ENCODE measurements at regions not wholly inside any gene's neighbourhood (a gene's known extent, or its start where the extent isn't known, plus 50 kb on each side); places are given as distances from the start of the nearest gene placed in this dataset.

GRCh38 chr5:2433086-2433485 lies 318.4 kb downstream of the IRX2 start:
- no peaks in the 10 kb centered on the region for H3K27me3 Mint-ChIP-seq (ENCODE audit: unreplicated experiment)
- no peak for TF ChIP-seq CTCF (IDR thresholded peaks at IDR 0.05; ENCODE audit: partially characterized antibody, unreplicated experiment)
- no peak overlapping the region for H3K27ac Mint-ChIP-seq (ENCODE audit: unreplicated experiment)
- H3K9me3 Mint-ChIP-seq (ENCODE audit: unreplicated experiment): peaks cover 2% of the 10 kb centered on the region
- H3K4me3 Mint-ChIP-seq (ENCODE audit: unreplicated experiment): no peak overlapping the region
- no peak for DNase-seq
- H3K4me1 Mint-ChIP-seq (ENCODE audit: low read depth, unreplicated experiment): no peaks in the 10 kb centered on the region
- no peaks in the 10 kb centered on the region for H3K36me3 Mint-ChIP-seq (ENCODE audit: unreplicated experiment)

- Mint-ChIP-seq H3K27ac (ENCODE audit: unreplicated experiment) (no peak overlapping the region), H3K4me3 (ENCODE audit: unreplicated experiment) (no peak overlapping the region), H3K4me1 (ENCODE audit: low read depth, unreplicated experiment) (no peaks in the 10 kb centered on the region), H3K27me3 (ENCODE audit: unreplicated experiment) (no peaks in the 10 kb centered on the region), H3K36me3 (ENCODE audit: unreplicated experiment) (no peaks in the 10 kb centered on the region), H3K9me3 (ENCODE audit: unreplicated experiment) (peaks cover 2% of the 10 kb centered on the region)
- DNase-seq: no peak
- TF ChIP-seq CTCF (IDR thresholded peaks at IDR 0.05; ENCODE audit: partially characterized antibody, unreplicated experiment): no peak
These were observed 319.2 kb downstream of the IRX2 start for GRCh38 chr5:2432076-2432920.

DNA sequence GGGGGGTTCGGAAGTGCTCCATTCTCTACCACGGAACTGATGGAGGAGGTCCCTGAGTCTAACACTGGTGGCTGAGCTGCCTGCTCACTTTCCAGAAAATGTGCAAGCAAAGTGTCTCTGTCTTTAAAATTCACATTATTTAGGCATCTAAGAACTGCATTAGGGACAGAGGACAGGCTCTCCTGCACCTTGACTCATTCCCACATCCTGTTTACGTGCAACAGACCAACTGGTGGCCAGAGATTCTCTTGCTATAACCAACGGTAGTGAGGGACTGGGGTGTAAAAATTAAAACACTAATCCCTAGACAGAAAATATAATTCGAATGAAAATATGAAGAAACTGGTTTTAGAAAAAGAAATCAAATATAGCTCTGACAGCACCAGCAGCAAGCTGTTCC lies 320.9 kb downstream of the IRX2 start:
- no peaks in the 10 kb centered on the region for H3K27me3 Mint-ChIP-seq (ENCODE audit: unreplicated experiment)
- no peak overlapping the region for H3K4me3 Mint-ChIP-seq (ENCODE audit: unreplicated experiment)
- no peaks in the 10 kb centered on the region for H3K4me1 Mint-ChIP-seq (ENCODE audit: low read depth, unreplicated experiment)
- DNase-seq: no peak
- H3K9me3 Mint-ChIP-seq (ENCODE audit: unreplicated experiment): peaks cover 2% of the 10 kb centered on the region
- no peak for TF ChIP-seq CTCF (IDR thresholded peaks at IDR 0.05; ENCODE audit: partially characterized antibody, unreplicated experiment)
- H3K27ac Mint-ChIP-seq (ENCODE audit: unreplicated experiment): no peak overlapping the region
- H3K36me3 Mint-ChIP-seq (ENCODE audit: unreplicated experiment): no peaks in the 10 kb centered on the region

- no peak for DNase-seq
- H3K4me1 Mint-ChIP-seq (ENCODE audit: low read depth, unreplicated experiment): no peaks in the 10 kb centered on the region
- H3K4me3 Mint-ChIP-seq (ENCODE audit: unreplicated experiment): no peak overlapping the region
- no peak overlapping the region for H3K27ac Mint-ChIP-seq (ENCODE audit: unreplicated experiment)
- H3K36me3 Mint-ChIP-seq (ENCODE audit: unreplicated experiment): no peaks in the 10 kb centered on the region
- H3K27me3 Mint-ChIP-seq (ENCODE audit: unreplicated experiment): no peaks in the 10 kb centered on the region
- H3K9me3 Mint-ChIP-seq (ENCODE audit: unreplicated experiment): peaks cover 3% of the 10 kb centered on the region
- TF ChIP-seq CTCF (IDR thresholded peaks at IDR 0.05; ENCODE audit: partially characterized antibody, unreplicated experiment): no peak
These were observed 323.5 kb downstream of the IRX2 start for GRCh38 chr5:2427983-2428382.

GRCh38 chr5:2423634-2424033 lies 327.8 kb downstream of the IRX2 start:
- Mint-ChIP-seq H3K27ac (ENCODE audit: unreplicated experiment) (no peak overlapping the region), H3K4me3 (ENCODE audit: unreplicated experiment) (no peak overlapping the region), H3K4me1 (ENCODE audit: low read depth, unreplicated experiment) (no peaks in the 10 kb centered on the region), H3K36me3 (ENCODE audit: unreplicated experiment) (no peaks in the 10 kb centered on the region), H3K27me3 (ENCODE audit: unreplicated experiment) (peaks cover 3% of the 10 kb centered on the region), H3K9me3 (ENCODE audit: unreplicated experiment) (peaks cover 3% of the 10 kb centered on the region)
- TF ChIP-seq CTCF (IDR thresholded peaks at IDR 0.05; ENCODE audit: partially characterized antibody, unreplicated experiment): no peak
- no peak for DNase-seq

Measured in glutamatergic neuron (in vitro differentiated cells).